A673 (cell line): ENCODE measurements at regions not wholly inside any gene's neighbourhood (a gene's known extent, or its start where the extent isn't known, plus 50 kb on each side); places are given as distances from the start of the nearest gene placed in this dataset.

Experiments used
- BruUV-seq: library from RNA; stranded (reverse); fragments of 400-500 nt; replicated peaks from 2 replicates; lab custom pipeline; 2021; lab: Mats Ljungman, UMichigan
- CTCF ChIA-PET: fragments of 300-600 bp; sonication (Branson Sonifier 250); formaldehyde crosslinking; loops from one replicate; lab custom pipeline; 2022; ENCODE audit warnings: antibody characterized with exemption; lab: Charles Lee
- POLR2A ChIA-PET: fragments of 300-600 bp; sonication (Branson Sonifier 250); formaldehyde crosslinking; loops from one replicate; lab custom pipeline; 2022; ENCODE audit warnings: antibody characterized with exemption; ENCODE audit not compliant: low non-redundant PET; lab: Charles Lee
- DNase-seq: peaks from one replicate; pipeline ENCODE4 v3.0.0-alpha.2; 2015; ENCODE audit warnings: low spot score
- H3K27ac ChIP-seq: fragments of 200-600 bp; sonication (generic); 2 replicates; pipeline ENCODE4 v1.5.1; 2016; ENCODE audit warnings: mixed run types, low read depth, mild to moderate bottlenecking, mixed read lengths, antibody characterized with exemption, low read length; ENCODE audit not compliant: poor library complexity, severe bottlenecking
- H3K27me3 ChIP-seq: fragments of 200-600 bp; sonication (generic); replicated peaks from 2 replicates; pipeline ENCODE4 v1.6.1; 2017; ENCODE audit warnings: mixed run types, low read depth, mild to moderate bottlenecking, mixed read lengths, antibody characterized with exemption, low read length; ENCODE audit not compliant: insufficient read depth, poor library complexity
- H3K36me3 ChIP-seq: fragments of 200-600 bp; sonication (generic); 2 replicates; pipeline ENCODE4 v1.6.1; 2016; ENCODE audit warnings: mixed run types, mild to moderate bottlenecking, mixed read lengths, antibody characterized with exemption, low read length; ENCODE audit not compliant: insufficient read depth, poor library complexity, severe bottlenecking
- H3K4me1 ChIP-seq: fragments of 200-600 bp; sonication (generic); 2 replicates; pipeline ENCODE4 v1.6.1; 2017; ENCODE audit warnings: mixed run types, mild to moderate bottlenecking, mixed read lengths, antibody characterized with exemption, low read length; ENCODE audit not compliant: insufficient read depth, poor library complexity, severe bottlenecking
- H3K4me3 ChIP-seq: fragments of 200-600 bp; sonication (generic); 2 replicates; pipeline ENCODE4 v1.5.1; 2016; ENCODE audit warnings: low read depth, mixed run types, mild to moderate bottlenecking, mixed read lengths, low read length; ENCODE audit not compliant: poor library complexity, severe bottlenecking
- H3K9me3 ChIP-seq: fragments of 200-600 bp; sonication (generic); 2 replicates; pipeline ENCODE4 v1.6.1; 2016; ENCODE audit warnings: mixed run types, low read depth, mild to moderate bottlenecking, mixed read lengths, antibody characterized with exemption, low read length; ENCODE audit not compliant: poor library complexity, severe bottlenecking
- EZH2 ChIP-seq: fragments of 200-600 bp; sonication (generic); IDR thresholded peaks from 2 replicates; pipeline ENCODE4 v1.6.1; 2017; ENCODE audit warnings: borderline replicate concordance, low read depth, mild to moderate bottlenecking, mixed read lengths, antibody characterized with exemption, low read length; ENCODE audit not compliant: poor library complexity, severe bottlenecking
- intact Hi-C: fragments of 100-400 bp; cut with micrococcal nuclease; formaldehyde crosslinking; loops from one replicate; pipeline ENCODE4 v1.10.0; 2022; ENCODE audit not compliant: unreplicated experiment
- TF ChIP-seq, protein P1 (sequence below): fragments of 300-800, 200-600 bp; sonication (generic); conservative IDR thresholded peaks from 2 replicates; pipeline ENCODE4 v1.5.1; 2017; ENCODE audit warnings: low read depth, mild to moderate bottlenecking, antibody characterized with exemption, low read length, moderate library complexity, mixed read lengths

DNA sequence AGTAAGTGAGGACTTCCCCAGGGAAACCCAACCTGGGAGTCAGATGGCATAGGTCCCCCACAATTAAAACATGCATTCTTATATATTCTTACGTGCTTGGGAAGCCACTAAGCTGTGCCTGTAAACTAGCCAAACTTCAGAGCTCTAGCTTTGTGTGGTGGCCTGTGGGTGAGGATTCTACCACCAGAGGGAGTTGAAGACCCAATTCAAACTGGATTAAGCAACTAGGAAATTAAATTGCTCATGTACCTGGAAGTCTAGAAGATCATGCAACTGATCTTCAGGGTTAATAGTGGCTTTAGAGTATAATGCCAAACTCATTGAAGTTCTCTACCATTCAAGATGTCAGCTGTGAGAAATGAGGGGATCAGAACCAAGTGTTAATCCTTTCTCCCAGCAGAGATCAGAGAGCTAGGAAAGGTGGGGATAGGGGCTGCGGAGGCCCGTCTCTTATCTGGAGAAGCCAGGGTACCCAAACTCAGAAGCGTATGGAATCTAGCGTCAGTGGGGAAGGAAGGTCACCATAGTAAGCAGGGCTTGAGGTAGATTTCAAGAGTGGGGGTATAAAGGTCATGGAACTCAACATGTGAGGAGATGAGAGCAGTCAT, 53.2 kb upstream of the CCDC85A start:
- Histone ChIP-seq H3K36me3 (no peaks in the 10 kb centered on the region), H3K9me3 (no peaks in the 10 kb centered on the region), H3K27ac (no peak overlapping the region), H3K4me3 (no peak overlapping the region), H3K4me1 (peaks cover 6% of the 10 kb centered on the region), H3K27me3 (no peaks in the 10 kb centered on the region)
- intact Hi-C loops, result loop anchor here (5.0 to 10.0 kb wide), 3 partner anchors 53 to 1387 kb away; no protein-coding TSS in a partner anchor
- peak; percentile 47 for DNase-seq
- no TSS peak for BruUV-seq
- ChIA-PET CTCF (interaction anchor here (0.5 to 1.0 kb wide), 5 partner anchors 54 to 908 kb away, joined by 3 to 4 read pairs (median 4); no protein-coding TSS in a partner anchor), POLR2A (no interaction called here)
- no peak for TF ChIP-seq EZH2
- TF ChIP-seq, protein P1, sequence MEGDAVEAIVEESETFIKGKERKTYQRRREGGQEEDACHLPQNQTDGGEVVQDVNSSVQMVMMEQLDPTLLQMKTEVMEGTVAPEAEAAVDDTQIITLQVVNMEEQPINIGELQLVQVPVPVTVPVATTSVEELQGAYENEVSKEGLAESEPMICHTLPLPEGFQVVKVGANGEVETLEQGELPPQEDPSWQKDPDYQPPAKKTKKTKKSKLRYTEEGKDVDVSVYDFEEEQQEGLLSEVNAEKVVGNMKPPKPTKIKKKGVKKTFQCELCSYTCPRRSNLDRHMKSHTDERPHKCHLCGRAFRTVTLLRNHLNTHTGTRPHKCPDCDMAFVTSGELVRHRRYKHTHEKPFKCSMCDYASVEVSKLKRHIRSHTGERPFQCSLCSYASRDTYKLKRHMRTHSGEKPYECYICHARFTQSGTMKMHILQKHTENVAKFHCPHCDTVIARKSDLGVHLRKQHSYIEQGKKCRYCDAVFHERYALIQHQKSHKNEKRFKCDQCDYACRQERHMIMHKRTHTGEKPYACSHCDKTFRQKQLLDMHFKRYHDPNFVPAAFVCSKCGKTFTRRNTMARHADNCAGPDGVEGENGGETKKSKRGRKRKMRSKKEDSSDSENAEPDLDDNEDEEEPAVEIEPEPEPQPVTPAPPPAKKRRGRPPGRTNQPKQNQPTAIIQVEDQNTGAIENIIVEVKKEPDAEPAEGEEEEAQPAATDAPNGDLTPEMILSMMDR, result peak; percentile 75

DNA sequence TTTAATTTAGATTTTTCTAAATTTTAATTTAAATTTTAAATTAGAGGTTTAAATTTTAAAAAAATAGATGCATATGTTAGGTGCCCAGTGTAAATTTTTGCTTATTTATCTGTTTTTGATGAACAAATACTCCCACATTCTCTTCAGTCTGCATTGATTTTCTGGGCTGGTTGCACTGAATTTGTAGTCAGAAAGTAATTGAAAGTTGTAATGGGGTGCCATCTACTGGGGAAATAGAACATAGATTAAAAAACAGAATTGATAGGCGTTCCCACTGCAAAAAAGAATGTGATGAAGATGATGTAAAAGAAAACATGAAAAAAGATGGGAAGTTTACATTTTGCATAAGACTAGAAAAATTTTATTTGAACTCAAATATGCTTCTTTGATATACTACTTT, 51.7 kb upstream of the CCDC85A start:
- TF ChIP-seq, protein P1, result peak; percentile 63
- TF ChIP-seq EZH2, result no peak
- no peaks in the 10 kb centered on the region for H3K9me3 ChIP-seq
- no peak overlapping the region for H3K4me3 ChIP-seq
- intact Hi-C loops, result loop anchor here (2.0 to 10.0 kb wide), 4 partner anchors 55 to 1385 kb away; no protein-coding TSS in a partner anchor
- ChIA-PET CTCF (no interaction called here), POLR2A (no interaction called here)
- no peaks in the 10 kb centered on the region for H3K36me3 ChIP-seq
- BruUV-seq, result no TSS peak
- peak; percentile 63 for DNase-seq
- H3K27me3 ChIP-seq, result no peaks in the 10 kb centered on the region
- H3K27ac ChIP-seq, result no peak overlapping the region
- H3K4me1 ChIP-seq, result peaks cover 6% of the 10 kb centered on the region

GRCh38 chr2:56133441-56133840, 50.3 kb upstream of the CCDC85A start:
- DNase-seq, result no peak
- BruUV-seq, result no TSS peak
- Histone ChIP-seq H3K9me3 (no peaks in the 10 kb centered on the region), H3K27me3 (no peaks in the 10 kb centered on the region), H3K4me1 (no peaks in the 10 kb centered on the region), H3K27ac (no peak overlapping the region), H3K36me3 (no peaks in the 10 kb centered on the region), H3K4me3 (no peak overlapping the region)
- POLR2A ChIA-PET, result no interaction called here
- CTCF ChIA-PET, result no interaction called here
- no peak for TF ChIP-seq EZH2
- TF ChIP-seq, protein P1, result no peak
- intact Hi-C loops, result loop anchor here (2.0 to 10.0 kb wide), 4 partner anchors 56 to 1384 kb away; no protein-coding TSS in a partner anchor
